Right ventricle myocardium superior (tissue), 1 donor: ENCODE measurements at regions not wholly inside any gene's neighbourhood (a gene's known extent, or its start where the extent isn't known, plus 50 kb on each side); places are given as distances from the start of the nearest gene placed in this dataset.
"Not testable (repeated sequence)": the region's sequence is repeated elsewhere in the genome, so short reads cannot be mapped to it uniquely, and the experiment has no call there.

ENCODE experiments used
- ATAC-seq: fragments of 200-7000 bp; cut with Tn5 transposase; one replicate; pipeline ENCODE4 v1.9.1; 2020; ENCODE audit warnings: mild to moderate bottlenecking; ENCODE audit not compliant: poor library complexity
- DNase-seq: peaks from one replicate; pipeline ENCODE4 v3.0.0-alpha.2; 2020
- intact Hi-C: fragments of 100-400 bp; cut with DNase I; formaldehyde crosslinking; loops from one replicate; pipeline ENCODE4 v1.11.2; 2022
- donor health status: DM: no; HTN: yes; CAD: no; lungs with severe emphysema.

DNA sequence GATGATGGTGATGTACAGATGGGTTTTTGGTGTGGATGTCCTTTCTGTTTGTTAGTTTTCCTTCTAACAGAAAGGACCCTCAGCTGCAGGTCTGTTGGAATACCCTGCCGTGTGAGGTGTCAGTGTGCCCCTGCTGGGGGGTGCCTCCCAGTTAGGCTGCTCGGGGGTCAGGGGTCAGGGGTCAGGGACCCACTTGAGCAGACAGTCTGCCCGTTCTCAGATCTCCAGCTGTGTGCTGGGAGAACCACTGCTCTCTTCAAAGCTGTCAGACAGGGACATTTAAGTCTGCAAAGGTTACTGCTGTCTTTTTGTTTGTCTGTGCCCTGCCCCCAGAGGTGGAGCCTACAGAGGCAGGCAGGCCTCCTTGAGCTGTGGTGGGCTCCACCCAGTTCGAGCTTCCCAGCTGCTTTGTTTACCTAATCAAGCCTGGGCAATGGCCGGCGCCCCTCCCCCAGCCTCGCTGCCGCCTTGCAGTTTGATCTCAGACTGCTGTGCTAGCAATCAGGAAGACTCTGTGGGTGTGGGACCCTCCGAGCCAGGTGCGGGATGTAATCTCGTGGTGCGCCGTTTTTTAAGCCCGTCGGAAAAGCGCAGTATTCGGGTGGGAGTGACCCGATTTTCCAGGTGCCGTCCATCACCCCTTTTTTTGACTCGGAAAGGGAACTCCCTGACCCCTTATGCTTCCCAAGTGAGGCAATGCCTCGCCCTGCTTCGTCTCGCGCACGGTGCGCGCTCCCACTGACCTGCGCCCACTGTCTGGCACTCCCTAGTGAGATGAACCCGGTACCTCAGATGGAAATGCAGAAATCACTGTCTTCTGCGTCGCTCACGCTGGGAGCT, 408.2 kb downstream of the LNPK start:
- intact Hi-C loops, ATAC-seq: not testable (repeated sequence)

DNA sequence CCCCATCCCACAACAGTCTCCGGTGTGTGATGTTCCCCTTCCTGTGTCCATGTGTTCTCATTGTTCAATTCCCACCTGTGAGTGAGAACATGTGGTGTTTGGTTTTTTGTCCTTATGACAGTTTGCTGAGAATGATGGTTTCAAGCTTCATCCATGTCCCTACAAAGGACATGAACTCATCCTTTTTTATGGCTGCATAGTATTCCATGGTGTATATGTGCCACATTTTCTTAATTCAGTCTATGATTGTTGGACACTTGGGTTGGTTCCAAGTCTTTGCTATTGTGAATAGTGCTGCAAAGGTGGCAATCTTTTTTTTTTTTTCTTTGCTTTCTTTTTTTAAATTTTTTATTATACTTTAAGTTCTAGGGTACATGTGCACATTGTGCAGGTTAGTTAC, 406.7 kb upstream of the ATP5MC3 start:
- ATAC-seq, DNase-seq, intact Hi-C loops: not testable (repeated sequence)

More for the DNA sequence above, 408.2 kb downstream of the LNPK start:
- not testable (repeated sequence) for DNase-seq

DNA sequence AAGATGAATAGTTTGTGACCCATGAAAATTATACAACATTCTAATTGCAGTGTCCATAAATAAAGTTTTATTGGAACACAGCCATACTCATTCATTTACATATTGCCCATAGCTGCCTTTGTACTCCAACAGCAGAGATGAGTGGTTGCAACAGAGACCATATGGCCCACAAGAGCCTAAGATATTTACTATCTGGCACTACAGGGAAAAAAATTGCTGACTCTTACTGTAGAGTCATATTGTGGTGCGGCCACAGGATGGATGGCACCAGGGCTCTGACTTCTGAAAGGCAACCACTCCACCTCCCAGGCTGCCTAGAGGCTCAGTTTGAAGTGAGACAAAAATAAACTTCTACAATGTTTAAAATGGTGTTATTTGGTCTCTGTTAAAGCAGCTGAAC, 404.0 kb upstream of the ATP5MC3 start:
- intact Hi-C loops: no loop called here
- DNase-seq (no peak), ATAC-seq (no peak)

DNA sequence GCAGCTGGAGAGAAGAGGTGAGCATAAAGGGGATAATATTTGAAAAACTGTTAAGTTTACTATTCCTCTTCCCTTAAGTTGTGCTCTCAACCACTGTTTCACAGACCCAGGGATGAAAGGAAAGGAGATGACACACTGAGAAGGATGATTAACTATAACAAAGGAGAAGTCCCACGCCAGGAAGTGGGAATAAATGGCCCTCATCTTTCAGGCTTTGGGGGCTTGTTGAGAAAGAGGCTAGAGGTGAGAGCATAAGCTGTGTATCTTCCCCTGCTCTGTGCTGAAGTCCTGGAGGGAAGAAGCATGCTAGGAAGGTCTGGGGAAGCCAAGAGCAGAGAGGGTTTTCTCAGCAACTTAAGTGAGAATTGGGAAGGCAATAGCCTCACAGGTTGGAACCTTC, 399.1 kb upstream of the ATP5MC3 start:
- DNase-seq: no peak
- intact Hi-C loops: no loop called here
- no peak for ATAC-seq

DNA sequence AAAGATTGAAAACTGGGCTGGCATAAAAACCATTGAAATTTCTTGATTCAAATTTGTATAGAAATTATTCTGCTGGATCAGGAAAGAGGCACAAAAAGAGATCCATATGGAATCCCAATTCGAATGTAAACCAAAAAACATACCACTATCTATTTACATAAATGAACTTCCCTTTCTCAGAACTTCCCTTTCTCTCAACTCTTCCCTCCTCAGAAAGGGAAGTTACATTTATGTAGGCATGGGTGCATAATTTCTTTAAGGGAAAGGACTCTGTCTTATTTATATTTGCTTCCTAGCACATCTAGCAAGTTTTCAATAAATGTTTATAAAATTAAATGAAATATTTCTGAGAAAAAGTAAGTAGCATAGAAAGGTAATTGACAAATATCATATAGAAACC, 398.1 kb upstream of the ATP5MC3 start:
- intact Hi-C loops: no loop called here
- no peak for DNase-seq
- ATAC-seq: no peak

DNA sequence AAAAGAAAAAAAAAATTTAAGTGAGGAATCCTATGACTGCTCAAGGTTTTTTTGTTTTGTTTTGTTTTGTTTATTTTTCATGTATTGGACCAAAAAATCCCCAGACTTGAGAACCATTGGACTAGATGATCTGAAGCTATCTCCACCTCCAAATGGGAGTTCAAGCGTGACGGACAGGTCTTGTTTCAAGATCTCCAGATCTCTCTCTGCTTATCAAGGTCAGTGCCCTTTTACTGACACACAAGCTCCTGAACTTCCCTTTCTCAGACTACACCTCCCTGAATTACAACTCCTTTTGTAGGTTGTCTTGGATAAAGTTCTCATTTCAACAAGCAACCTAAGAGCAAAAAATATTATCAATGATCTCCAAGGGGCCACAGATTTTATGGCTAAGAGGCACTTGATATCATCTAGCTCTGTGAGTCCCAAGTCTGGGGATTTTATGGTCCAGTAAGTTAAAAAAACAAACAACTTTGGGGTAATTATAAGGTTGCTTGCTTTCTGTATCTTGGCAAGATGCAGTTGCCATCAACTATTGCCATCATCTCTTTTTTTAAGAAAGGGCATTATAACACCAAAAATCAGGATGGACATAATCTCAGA, 396.0 kb upstream of the ATP5MC3 start:
- DNase-seq (no peak), ATAC-seq (no peak)
- intact Hi-C loops: no loop called here

DNA sequence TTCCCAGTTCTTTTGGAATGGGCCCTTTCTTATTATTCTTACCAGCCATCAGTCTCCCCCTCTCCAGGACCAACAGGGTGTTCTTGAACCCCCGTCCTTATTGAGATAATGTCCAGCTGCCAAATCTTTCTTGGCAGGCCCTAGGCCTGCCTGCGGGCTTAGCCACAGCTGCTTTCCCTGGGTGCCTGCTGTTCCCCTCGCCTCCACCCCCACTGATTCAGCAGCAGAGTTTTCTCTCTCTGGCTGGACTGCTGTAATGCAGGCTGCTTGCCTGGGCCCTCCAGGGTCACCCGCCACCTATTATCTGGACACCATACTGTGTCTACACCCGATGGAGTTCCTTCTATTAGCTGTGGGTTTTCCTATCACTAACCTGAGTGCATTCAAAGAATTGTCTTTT, 395.4 kb upstream of the ATP5MC3 start:
- intact Hi-C loops: no loop called here
- DNase-seq (peak; percentile 41), ATAC-seq (peak; percentile 60)

DNA sequence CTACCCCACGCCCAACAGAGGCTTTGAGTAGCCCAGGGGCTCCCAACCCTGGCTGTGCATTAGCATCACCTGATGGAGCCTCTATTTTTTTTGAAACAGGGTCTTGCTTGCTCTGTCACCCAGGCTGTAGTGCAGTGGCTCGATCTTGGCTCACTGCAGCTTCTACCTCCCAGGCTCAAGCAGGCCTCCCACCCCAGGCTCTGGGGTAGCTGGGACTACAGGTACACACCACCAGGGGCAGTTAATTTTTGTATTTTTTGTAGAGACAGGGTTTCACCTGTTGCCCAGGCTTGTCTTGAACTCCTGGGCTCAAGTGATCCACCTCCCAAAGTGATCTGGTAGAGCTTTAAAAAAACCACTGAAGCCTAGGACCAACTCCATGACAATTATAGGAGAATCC, 394.8 kb upstream of the ATP5MC3 start:
- intact Hi-C loops: no loop called here
- DNase-seq (no peak), ATAC-seq (no peak)

DNA sequence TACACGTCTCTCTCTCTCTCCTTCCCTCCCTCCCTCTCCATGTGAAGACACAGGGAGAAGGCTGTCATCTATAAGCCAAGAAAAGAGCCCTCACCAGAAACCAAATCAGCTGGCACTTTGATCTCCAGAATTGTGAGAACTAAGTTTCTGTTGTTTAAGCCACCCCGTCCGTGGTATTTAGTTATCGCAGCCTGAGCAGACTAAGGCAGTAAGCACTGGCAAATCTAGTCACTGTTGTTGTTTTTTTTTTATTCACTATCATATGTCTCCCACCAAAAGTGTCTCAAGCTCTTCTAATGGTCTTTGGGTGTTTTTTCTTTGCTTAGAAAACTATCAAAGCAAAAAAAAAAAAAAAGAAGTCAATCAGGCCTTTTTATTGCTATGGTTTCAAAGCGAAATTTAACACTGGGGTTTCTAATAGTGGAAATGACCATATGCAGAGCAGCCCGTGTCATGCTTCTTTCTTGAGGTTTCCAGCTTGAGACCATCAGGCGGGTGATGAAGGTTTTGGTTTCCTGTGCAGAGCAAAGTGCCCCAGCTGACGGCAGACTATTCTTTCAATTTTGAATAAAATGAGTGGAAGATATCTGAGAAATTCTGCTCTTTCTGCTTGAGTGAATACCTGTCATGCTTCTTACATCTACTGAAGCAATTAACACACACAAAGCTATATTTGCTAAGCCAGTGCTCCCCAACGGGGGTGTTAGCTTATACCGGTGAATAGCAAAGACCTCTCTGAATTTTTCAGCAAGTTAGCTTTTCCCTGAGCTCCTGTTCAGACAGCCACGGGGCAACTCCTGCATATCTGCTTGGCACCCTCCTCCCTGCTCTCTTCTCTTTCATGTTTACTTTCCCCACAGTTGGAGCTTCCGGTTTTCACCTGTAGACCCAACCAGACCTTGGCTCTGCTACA, 394.1 kb upstream of the ATP5MC3 start:
- no peak for DNase-seq
- intact Hi-C loops: no loop called here
- ATAC-seq: peak; percentile 59

DNA sequence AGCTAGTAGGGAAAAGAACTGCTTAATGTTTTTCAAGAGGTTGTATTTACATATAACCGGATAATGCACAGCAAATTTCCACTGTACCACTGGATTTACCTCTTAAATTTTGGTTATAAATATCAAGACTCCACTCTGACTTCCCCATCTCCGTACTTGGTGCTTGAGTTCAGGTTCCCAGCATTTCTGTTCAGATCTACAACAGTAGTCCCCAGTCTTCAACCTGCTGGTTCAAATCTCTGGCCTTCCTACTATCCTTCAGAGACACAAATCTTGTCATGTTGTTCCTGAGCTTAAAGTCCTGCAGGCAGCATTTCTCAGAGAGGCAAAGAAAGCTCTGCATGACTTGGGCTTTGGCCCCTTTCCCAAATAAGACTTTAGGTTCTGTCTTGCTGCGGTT, 392.6 kb upstream of the ATP5MC3 start:
- intact Hi-C loops: no loop called here
- ATAC-seq: no peak

DNA sequence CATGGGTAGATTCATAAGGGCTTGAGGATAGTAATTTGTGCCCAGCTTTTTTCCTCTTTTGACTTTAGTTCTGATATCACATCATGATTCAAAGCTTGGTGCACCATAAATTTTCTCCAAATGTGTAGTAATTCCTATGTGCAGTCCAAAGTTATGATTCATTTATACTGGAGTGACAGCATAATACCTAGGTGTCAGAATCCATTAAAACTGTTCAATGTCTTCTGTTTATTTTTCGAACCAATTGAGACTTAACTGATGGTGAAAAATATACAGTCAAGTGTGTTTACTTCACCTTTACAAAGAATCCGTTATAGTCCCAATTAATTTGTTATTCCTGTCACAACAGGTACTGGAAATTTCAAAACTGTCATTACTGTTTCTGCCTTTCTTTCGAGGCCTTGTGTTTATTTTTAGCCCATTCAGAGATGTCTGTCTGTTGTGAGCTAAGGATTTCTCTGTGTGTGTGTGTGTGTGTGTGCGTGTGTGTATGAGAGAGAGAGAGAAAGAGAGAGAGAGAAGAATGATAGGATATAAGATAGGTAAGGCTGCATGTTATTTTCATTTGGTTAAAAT, 389.7 kb upstream of the ATP5MC3 start:
- ATAC-seq (no peak), DNase-seq (no peak)
- intact Hi-C loops: no loop called here

More for the DNA sequence above, 392.6 kb upstream of the ATP5MC3 start:
- DNase-seq: no peak

DNA sequence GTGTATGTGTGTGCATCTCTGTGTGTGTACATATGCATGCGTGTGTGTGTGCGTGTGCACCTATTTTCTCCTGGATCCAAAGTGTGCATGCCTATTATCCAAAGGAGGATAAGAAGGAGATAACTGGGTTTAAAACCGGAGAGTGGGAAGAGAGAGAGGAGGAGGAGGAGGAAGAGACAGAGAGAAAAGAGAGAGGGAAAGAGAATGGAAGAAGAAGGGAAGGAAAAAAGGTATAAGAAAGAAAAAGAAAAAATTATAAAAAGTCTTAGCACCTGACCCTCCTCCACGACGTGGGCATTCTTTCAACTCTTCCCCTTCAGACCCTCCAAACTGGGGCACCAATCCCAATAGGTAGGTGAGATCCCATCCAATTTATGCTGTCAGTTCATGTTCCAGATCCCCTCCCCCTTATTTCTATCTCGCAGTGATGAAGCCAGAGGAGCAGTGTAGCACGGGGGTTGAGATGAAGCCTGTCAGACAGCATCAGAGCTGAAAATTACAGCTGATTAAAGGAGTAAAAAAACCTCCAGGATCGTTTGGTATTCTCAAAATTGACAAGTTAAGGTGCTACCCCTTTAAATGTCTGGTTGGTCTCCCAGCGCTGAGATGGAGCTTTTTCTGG, 386.7 kb upstream of the ATP5MC3 start:
- ATAC-seq: no peak
- no peak for DNase-seq

DNA sequence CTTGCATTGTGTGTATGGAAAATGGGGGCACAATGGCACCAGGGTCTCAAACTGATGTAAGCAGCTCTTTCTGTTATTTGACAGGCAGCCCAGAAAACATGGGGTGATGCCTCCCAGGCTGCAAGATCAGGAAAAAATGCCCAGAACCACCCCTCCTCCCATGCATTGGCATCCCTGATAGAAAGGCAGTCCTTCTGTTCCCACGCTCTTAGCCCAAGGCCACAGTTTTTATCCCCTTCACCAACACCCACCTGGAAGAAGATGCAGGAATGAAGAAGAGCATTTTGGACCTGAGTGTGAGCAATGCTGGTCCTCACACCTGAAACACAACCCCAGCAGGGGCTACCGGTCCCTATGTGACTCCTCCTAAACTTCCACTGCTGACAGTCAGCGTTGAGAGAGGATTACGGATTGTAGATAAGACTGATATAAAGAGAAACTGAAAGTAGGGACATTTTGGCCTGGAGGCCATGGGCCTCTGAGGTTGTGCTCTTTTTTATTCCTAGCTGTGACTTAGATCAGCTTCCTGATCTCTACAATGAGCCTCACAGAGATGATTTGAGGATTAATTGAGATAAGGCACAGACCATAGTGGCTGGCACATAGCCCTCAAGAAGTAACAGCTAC, 386.0 kb upstream of the ATP5MC3 start:
- ATAC-seq (no peak), DNase-seq (no peak)
- intact Hi-C loops: no loop called here

More for the DNA sequence above, 386.7 kb upstream of the ATP5MC3 start:
- intact Hi-C loops: no loop called here

DNA sequence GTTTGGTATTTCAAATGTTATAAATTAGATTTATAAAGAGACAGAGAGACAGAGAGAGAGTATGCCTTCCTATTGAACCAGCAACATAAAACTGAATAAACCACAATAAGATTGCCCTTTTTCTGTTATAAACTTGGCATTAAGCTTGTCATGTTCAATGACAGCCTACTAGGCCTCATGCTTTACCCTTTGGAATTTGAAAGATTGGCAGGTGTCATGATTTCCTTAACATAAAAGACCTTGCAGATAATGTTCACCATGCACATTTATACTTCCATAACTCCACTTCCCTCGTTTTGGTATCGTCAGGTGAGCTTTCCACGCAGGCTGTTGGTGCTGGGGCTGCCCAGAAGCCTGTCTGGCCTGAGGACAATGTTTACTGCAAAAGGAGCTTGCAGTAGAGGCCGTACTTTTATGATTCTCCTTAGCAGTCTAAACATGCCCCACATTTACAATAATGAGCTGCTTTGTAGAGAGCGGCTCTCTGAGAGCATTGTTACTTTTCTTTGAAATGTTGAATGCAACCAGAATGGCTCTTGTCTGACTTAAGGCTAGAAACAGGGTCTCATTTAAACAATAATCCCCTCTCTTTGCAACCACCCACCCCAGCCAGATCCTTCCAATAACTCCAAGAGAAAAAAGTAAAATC, 379.1 kb upstream of the ATP5MC3 start:
- DNase-seq (no peak), ATAC-seq (no peak)
- intact Hi-C loops: no loop called here

DNA sequence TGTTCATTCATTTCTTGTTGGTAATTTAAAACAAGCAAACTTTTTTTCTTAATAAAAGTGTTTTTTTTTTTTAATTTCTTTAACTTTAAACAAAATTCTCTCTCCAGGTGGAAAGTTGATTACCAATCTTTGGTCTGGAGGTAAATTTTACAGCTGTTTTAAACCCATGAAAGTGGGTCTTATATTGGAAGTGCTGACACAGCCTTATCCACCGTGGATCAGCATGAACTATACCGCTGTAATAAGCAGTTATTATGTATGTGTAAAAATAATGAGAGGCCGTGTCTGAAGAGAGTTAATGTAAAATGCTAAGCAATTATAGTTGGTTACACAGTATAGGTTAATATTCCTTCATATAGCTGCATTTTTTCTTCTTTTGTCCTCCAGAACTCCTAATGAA, 378.1 kb upstream of the ATP5MC3 start:
- ATAC-seq (no peak), DNase-seq (no peak)
- intact Hi-C loops: no loop called here

DNA sequence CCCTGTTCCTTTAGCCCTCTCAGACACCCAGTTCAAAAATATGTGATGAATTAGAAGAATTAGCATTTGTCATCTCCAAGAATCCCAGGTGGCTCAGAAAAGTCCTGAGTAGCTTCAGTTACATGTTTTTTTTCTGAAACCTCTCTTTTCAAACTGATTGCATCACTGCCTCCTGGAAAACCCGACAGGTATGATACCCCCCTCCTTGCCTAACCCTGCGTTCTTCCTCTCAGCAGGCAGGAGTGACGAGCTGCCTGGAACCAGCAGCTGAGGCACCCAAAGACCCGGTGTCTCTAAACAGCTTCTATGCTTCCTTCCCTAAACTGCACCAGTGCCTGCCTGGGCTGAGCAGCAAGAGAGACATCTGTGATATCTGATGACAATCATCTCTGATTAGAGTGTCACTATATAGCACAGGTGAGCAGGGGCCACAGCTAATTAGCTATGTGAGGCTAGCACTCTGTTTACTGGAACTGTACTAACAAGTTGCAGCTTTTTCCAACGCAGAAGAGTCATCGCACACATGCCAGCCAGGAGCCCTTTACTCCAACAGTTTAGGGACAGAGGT, 376.4 kb upstream of the ATP5MC3 start:
- no peak for DNase-seq
- intact Hi-C loops: no loop called here
- no peak for ATAC-seq

DNA sequence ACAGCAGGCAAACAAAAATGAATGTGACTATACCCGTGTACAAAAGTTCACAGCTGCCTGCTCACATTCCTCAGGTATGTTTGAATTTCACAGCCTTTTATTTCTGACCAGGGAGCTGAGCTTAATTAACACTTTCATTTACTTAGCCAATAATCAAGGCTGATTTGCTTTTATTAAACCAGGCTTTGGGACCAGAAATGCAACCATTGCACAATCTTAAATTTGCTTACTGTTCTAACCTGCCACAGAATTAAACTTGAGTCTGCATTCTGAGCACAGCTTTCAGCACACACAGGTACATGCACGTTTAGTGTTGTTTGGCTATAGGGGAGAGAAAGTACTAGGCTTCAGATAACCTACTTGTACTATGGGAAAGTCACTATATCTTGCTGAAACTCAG, 372.4 kb upstream of the ATP5MC3 start:
- intact Hi-C loops: no loop called here
- ATAC-seq (no peak), DNase-seq (no peak)
